LNCAP (cell line): ENCODE measurements at regions not wholly inside any gene's neighbourhood (a gene's known extent, or its start where the extent isn't known, plus 50 kb on each side); places are given as distances from the start of the nearest gene placed in this dataset.

ENCODE experiments used
- TF ChIP-seq, protein P1 (sequence below): fragments of 450-650 bp; IDR thresholded peaks from 2 replicates; pipeline ENCODE4 v1.5.1; 2017; ENCODE audit warnings: mild to moderate bottlenecking

DNA sequence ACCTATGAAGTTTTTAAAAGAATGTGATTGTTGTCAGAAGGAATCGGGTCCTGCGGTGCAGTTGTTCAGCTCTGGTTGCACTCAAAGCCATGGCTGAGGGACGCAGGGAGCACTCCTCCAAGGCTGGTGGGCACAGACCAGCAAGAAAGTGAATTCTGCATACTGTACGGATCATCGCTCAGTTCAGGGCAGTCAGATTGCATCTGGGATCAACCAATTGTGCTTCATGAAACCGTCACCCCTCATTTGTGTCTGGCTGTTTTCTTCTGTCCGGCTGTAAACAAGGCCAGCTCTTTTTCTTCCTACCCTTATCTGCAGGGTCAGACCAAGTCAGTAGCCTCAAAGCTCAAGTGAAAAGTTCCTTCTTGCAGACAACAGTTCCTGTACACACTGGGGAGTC lies 478.3 kb downstream of the TFAP2A start:
- TF ChIP-seq, protein P1, sequence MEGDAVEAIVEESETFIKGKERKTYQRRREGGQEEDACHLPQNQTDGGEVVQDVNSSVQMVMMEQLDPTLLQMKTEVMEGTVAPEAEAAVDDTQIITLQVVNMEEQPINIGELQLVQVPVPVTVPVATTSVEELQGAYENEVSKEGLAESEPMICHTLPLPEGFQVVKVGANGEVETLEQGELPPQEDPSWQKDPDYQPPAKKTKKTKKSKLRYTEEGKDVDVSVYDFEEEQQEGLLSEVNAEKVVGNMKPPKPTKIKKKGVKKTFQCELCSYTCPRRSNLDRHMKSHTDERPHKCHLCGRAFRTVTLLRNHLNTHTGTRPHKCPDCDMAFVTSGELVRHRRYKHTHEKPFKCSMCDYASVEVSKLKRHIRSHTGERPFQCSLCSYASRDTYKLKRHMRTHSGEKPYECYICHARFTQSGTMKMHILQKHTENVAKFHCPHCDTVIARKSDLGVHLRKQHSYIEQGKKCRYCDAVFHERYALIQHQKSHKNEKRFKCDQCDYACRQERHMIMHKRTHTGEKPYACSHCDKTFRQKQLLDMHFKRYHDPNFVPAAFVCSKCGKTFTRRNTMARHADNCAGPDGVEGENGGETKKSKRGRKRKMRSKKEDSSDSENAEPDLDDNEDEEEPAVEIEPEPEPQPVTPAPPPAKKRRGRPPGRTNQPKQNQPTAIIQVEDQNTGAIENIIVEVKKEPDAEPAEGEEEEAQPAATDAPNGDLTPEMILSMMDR = no peak

DNA sequence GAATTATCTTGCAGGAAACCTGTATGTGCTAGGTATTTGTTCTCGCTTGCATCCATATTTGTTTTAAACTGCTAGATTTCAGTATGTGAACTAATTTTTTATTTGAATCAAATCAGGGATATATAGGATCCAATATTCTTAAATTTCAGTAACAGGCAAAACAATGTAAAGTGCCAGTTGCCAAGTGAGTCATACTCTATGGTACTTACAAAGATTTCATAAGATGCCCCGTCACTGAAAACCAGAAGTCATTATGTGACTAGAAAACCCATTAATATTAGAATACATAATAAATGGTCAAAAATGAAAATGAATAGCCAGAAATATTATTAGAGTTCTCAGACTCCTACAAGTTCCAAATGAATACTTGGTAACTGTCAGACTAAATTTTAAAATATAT lies 481.2 kb downstream of the TFAP2A start:
- TF ChIP-seq, protein P1 = no peak

DNA sequence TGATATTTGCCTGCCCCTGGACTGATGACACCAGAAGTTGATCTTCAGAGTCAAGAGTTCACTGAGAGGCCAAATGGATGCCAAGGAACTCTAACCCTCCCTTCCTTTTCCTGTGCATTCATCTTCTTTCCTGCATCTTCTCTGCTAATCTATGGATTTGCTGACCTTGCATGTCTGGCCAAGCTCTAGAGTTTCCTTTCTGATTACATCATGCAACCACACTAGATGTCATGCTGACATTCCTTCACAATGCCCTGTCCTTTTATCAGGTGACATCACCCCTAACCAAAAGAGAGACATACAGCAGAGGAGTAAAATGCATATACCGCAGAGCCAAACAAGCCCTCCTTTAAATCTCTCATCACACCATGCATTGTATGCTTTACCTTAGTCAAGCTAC lies 487.6 kb downstream of the TFAP2A start:
- TF ChIP-seq, protein P1 = no peak

DNA sequence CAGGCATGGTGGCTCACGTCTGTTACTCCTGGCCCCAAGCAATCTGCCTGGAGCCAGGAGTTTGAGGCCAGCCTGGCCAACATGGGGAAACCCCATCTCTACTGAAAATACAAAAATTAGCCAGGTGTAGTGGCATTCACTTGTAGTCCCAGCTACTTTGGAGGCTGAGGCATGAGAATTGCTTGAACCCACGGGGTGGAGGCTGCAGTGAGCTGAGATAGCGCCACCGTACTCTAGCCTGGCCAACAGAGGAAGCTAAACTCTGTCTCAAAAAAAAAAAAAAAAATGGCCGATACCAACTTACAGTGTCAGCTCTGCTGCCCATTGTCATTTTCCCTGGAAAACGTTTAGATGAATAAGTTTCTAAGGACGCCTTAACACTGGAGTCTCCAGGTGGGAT lies 489.9 kb downstream of the TFAP2A start:
- TF ChIP-seq, protein P1 = no peak

DNA sequence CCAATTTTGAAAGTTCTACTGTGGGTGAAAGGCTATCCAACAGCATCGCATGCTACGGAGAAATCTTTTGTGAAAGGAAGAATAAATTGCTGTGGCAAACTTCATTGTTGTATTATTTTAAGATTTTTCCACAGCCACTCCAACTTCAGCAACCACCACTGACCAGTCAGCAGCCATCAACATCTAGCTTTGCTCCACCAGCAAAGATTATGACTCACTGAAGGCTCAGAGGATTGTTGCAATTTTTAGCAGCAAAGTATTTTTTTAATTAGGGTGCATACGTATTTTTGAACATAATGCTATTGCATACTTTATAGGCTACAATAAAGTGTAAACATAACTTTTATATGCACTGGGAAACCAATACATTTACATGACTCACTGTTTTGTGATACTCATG lies 493.5 kb downstream of the TFAP2A start:
- TF ChIP-seq, protein P1 = no peak

DNA sequence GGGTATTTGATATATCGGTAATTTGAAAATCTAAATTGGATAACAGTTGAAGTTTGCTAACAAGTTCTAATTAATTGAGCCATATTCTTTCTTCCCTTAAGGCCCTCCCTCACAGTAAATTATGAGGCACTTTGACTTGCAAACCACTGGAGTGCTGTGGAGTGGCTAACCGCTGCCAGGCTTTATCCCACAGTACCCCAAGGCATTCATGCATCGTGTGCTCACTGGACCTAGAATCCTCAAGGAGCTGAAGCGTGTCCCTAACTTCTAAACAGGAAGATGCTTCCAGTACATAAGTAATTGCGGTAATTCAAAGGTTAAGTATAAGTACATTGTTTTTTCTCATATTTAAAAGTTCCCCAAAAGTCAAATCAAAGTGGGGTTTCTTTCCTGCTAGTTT lies 499.9 kb downstream of the TFAP2A start:
- TF ChIP-seq, protein P1 = no peak

DNA sequence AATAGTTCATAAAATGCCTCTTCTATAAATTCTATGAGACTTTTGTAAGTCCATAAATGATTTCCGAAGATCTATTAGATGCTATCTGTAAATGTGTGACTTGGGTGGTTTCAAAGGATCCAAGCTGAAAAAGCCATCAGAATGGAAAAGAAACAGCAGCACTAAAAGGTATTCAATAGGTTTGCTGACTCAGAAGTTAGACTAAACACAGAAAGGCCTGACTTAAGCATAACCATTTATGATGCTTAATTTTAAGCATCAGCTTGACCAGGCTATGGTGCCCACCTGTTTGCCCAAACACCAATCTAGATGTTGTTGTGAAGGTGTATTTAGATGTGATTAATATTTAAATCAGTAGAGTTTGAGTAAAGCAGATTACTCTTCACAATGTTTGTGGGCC lies 513.5 kb downstream of the TFAP2A start:
- TF ChIP-seq, protein P1 = no peak

DNA sequence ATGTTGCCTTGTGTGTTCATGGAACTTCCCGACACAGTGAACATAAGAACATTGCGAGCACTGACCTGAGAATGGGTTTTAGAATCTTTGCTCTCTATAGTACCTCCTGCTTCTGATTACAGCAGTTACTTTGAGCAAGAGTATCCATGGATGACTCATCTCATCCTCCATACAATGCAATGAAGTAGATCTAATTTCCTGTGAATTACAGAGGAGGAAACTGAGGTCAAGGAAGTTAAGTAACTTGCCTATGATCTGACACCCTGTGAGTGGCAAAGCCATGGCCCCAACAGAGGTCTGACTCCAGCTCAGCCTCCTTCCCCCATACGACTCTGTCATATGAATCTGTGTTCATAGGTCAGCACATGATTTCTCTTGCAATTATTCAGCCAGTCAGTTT lies 518.1 kb downstream of the TFAP2A start:
- TF ChIP-seq, protein P1 = no peak
